Hematopoietic multipotent progenitor cell treated with erythropoietin and hydrocortisone succinate and interleukin-3 and kit ligand, for 8 days (in vitro differentiated cells): ENCODE measurements at regions not wholly inside any gene's neighbourhood (a gene's known extent, or its start where the extent isn't known, plus 50 kb on each side); places are given as distances from the start of the nearest gene placed in this dataset.
A peak's percentile ranks its signal among the peaks of the same experiment; 100 is the strongest.
"Not testable (repeated sequence)": the region's sequence is repeated elsewhere in the genome, so short reads cannot be mapped to it uniquely, and the experiment has no call there.

Experiments
- DNase-seq: peaks from one replicate; pipeline ENCODE4 v3.0.0-alpha.2; 2015

- DNase-seq = no peak
These were observed 366.6 kb downstream of the METTL4 start for GRCh38 chr18:2204736-2205135.

DNA sequence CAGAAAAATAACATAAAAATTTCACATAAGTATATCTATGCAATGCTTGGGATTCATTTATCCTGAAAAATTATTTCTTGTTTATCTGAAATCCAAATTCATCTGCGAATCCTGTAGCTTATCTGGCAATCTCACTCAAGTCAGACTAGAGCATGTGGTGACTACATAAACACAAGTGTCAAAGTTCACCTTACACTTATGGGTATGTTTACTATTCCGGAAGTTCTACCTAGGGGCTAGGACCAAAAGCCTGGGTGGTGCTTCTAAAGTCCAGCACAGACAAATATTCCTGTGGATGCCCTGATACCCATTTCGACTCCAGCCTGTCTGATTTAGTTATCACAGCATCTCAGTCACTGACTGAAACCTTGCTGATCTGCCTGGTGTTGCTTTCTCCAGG lies 364.0 kb downstream of the METTL4 start:
- DNase-seq = no peak

DNA sequence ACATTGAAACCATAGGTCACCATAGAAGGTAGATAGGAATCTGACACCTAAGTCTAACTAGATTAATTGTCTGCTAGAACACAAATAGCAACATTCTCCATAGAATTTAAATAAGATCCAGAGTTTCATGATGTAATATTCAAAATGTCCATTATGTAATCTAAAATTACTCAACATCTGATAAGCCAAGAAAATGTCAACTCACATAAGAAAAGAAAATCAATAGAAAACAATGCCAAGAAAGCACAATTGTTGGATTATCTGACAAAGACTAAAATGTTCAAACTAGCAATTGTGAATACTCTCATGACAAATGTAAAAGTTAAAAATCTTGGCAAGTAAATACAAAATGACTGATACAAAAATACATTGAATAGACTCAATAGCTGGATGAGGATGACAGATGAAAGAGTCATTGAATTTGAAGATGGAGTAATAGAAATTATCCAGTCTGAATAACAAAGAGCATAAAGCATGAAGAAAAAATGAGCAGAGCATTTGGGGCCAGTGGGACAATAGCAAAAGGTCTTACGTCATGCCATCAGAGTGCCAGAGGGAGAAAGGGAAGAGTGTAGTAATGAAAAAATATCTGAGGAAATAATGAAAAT lies 358.6 kb downstream of the METTL4 start:
- DNase-seq = no peak

DNA sequence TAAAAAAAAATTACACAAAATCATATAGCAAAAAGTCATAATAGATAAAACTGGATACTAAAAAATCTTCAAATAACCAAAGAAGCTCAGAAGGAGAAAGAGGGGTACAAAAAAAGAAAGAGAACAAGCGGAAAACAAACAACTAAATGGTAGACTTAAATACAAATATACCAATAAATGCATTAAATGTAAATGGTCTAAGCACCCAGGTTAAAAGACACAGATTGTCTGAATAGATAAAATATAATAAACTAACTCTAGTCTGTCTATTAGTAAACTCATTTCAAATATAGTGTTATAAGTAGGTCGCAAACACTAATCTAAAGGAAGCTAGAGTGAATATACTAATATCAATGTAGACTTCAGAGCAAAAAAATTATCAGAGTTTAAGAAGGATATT lies 357.4 kb downstream of the METTL4 start:
- DNase-seq = no peak

DNA sequence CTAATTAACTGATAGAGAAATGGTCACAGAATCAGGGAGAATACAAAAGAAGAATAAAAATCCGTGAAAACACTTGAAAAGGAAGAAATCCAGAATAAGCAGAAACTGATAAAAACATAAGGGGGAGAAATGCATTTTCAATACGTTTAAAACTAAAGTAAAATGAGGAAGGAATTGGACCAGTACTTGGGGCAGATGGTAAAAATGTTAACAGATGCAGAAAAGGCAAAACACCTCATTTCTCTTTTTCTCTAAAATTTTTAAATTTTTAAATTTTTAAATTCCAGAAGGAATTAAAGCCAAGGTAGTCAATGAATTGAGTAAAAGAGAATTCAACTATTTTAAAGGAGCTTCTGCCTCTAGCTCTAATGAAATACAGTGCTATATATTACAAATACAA lies 353.9 kb downstream of the METTL4 start:
- no peak for DNase-seq

DNA sequence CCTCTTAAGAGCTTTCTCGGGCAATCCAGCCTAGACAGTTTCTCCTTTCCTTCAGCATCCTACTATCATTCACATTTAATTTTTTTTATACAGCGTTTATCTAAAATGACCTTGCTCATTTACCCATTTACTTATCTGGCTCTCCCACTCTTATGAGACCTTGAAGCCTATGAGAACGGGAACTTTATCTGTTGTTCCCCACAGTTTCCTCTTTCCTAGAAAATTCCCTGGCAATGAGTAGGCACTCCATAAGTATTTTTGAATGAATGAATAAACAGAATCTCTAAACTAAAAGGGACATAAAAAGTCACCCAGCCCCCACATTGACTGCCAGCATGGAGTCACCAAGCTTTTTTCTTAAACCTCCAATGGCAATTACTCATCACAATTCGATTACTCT lies 353.2 kb downstream of the METTL4 start:
- DNase-seq = no peak

DNA sequence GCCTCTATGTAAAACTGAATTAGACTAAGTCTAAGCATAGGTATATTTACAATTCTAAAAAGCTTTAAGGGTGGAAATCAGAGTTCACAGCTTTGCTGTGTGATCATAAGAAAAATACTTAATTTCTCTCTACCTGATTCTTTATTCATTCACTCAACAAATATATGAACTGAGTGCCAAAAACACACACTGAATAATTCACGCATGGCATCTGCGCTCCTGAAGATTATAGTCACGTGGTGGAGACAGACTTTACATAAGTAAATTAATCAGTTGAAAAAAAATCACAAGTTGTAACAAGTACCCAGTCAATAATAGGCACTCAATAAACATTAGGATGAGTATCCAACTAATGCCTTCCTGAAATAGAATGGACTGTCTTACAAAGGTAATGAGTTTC lies 351.6 kb downstream of the METTL4 start:
- DNase-seq = no peak

- DNase-seq = no peak
These were observed 348.8 kb downstream of the METTL4 start for GRCh38 chr18:2222270-2223185.

GRCh38 chr18:2223449-2223848 lies 347.9 kb downstream of the METTL4 start:
- DNase-seq = no peak

DNA sequence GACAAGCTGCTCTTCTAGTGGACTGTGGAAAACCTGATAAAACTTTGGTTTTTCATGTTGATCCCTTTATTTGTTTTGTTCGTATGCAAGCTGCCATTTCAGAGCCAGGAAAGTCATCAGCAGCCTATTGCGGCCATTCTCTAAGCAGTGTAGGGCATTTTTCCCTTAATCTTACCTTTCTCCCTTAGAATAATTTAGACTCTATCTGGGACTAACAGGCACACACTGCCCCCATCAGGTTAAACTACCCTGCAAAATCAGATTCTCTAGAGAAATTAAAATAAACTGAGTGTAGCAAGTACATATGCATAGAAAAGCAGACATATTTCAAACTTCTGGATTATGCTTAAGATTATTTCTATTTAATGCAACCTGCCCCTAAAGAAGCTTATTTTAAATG lies 347.5 kb downstream of the METTL4 start:
- peak; percentile 41 for DNase-seq

DNA sequence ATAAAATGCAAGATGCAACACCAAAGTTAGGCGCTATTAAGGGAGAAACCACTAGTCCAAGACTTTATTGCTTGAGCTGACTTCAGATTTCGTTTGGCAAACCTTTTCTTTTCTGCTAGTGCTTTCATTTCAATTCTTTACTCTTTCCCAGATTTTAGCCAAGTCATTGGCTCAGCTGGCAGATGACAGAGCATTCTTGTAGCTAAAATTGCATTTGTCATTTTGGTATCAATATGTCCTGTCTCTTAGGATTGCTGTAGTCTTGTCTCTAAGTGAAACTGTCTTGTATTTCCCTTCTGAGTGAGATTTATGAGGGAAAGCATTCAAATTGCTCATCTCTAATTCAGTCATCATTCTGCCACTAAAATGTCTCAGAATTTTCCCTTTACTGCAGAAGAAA lies 335.1 kb downstream of the METTL4 start:
- no peak for DNase-seq

DNA sequence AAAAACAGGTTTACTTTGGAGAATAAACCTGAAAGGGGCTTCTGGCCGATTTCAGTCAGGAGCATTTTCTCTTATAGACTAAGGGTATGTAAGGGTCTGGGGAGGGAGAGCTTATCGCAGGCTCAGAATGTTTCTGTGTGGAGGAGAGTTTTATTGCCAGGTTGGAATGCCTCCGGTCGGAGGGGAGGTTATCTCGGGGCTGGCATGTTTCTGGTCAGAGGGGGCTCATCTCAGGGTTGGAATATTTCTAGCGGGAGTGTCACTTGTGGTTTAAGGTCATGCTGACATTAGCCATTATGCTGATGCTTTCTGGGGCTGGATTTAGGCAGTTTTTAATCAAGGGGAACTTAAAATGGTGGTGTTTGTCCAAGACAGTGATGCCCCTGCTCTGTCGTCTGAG lies 333.6 kb downstream of the METTL4 start:
- DNase-seq = no peak

DNA sequence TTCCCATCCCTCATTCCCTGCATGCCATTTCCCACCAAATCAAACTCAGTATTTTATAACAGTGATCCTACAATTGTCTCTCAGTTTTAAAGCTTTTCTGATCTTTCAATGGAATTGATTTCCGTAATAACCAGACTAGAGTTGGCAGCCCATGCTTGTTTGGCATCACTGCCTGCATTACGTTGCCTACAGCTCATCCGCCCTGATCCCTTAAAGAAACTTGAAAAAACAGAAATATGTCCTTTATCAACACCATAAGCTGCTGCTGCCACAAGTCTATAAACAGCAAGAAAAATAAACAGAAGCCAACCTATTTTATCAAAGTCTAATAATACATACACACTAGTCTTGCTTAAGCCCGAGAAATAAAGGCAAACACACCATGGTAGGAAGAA lies 331.0 kb downstream of the METTL4 start:
- no peak for DNase-seq

DNA sequence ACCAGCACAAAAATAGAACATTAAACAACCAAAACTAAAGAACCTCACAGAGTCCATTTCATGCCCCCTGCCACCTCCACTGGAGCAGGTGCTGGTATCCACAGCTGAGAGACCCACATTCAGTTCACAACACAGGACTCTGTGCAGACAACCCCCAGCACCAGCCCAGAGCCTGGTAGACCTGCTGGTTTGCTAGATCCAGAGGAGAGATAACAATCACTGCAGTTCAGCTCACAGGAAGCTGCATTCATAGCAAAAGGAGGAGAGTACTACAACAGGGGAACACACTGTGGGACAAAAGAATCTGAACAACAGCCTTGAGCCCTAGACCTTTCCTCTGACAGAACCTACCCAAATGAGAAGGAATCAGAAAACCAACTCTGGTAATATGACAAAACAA lies 326.7 kb downstream of the METTL4 start:
- DNase-seq = no peak

DNA sequence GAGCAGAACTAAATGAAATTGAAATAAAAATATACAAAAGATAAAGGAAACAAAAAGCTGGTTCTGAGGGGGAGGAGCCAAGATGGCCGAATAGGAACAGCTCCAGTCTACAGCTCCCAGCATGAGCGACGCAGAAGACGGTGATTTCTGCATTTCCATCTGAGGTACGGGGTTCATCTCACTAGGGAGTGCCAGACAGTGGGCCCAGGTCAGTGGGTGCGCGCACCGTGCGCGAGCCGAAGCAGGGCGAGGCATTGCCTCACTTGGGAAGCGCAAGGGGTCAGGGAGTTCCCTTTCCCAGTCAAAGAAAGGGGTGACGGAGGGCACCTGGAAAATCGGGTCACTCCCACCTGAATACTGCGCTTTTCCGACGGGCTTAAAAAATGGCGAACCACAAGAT lies 324.2 kb downstream of the METTL4 start:
- not testable (repeated sequence) for DNase-seq

- DNase-seq = no peak
These were observed 316.3 kb downstream of the METTL4 start for GRCh38 chr18:2254977-2255376.

- DNase-seq = no peak
These were observed 314.7 kb downstream of the METTL4 start for GRCh38 chr18:2256577-2256976.

DNA sequence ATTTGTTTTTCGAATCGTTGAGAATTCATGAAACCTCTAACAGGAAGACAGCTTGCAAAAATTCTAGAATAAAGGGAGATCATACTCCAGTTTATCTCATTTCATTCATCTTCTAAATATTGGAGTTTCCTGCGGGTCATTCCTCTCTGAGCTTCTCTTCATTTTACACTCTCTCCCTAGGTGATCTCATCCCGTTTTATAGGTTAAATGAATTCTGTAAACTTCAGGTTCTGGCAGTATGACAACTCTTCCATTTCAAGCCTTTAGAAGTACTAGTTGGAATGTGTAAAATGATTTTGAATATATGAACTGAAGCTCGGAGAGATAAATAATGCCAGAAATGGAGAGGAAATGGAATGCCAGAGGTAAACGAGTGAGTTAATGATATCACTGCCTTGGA lies 312.4 kb downstream of the METTL4 start:
- DNase-seq = no peak

DNA sequence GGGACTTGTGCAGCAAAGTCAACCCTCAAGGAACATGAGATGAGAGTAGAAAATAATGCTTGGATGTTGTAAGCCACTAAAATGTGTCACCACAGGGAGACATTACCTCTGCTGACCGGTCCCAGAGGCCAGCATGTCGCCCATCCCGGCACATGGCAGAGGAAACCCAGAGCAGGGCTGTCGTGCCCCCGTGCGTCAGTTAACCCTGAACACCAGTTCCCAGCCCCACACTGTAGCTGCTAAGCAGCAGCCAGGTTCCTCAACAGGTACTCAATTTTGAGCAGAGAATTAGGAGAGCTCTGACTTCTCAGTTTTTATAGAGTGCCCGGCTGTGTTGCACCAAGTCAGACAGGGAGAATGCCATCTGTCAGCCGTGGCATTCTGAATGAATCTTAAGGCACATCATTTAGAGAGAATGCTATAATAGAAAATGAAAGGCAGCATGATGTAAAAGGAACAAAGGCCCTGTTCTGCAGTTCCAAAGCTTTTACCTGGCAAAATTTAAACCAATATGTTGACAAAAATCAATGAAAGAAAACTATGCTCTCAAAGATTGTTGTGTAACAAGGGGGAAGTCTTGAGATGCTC lies 307.9 kb downstream of the METTL4 start:
- DNase-seq = no peak

- DNase-seq = no peak
These were observed 296.7 kb downstream of the METTL4 start for GRCh38 chr18:2274613-2275012.

DNA sequence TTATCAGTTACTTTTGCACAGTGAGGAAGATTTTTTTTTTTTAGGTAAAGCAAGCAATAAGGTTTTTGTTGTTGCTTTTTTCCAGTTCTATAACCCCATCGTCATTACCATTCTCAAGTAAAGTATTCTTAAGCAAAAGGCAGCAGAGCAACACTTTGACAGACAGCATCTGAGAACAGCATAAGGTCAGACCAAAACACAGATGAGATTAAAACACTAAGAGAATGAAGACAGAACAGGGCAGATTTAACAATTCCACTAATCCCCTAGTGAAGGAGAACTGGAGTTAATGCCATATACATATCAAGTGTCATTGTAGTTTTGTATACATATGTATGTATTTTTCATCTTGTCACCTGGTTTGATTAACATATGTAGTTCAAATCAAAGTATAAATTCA lies 290.2 kb downstream of the METTL4 start:
- DNase-seq = no peak

GRCh38 chr18:2281523-2282199 lies 289.6 kb downstream of the METTL4 start:
- no peak for DNase-seq

DNA sequence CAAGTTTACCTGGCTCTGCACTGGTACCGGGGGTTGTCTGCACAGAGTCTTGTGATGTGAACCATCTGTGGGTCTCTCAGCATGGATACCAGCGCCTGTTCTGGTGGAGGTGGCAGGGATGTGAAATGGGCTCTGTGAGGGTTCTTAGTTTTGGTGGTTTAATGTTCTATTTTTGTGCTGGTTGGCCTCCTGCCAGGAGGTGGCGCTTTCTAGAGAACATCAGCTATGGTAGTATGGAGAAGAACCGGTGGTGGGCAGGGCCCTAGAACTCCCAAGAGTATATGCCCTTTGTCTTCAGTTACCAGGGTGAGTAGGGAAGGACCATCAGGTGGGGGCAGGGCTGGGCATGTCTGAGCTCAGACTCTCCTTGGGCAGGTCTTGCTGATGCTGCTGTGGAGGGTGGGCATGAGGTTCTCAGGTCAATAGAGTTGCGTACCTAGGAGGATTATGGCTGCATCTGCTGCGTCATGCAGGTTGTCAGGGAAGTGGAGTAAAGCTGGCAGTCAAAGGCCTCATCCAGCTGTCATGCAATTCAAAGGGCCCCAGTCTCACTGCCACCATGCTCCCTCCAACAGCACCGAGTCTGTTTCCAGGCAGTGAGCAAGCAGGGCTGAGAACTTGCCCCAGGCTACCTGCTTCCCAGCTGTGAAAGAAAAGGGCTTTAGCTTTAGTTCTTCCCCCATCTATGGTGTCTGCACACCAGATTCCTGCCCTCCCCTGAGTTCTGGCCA lies 278.0 kb downstream of the METTL4 start:
- DNase-seq = no peak
